Smooth muscle cell (in vitro differentiated cells): ENCODE measurements at regions not wholly inside any gene's neighbourhood (a gene's known extent, or its start where the extent isn't known, plus 50 kb on each side); places are given as distances from the start of the nearest gene placed in this dataset.

Experiments
- DNase-seq: peaks from one replicate; lab custom pipeline; 2025; ENCODE audit not compliant: unreplicated experiment; lab: John Stamatoyannopoulos, UW
- H2AFZ ChIP-seq: fragments of 200-600 bp; sonication (generic); 2 replicates; pipeline ENCODE4 v1.6.0; 2016; ENCODE audit warnings: antibody characterized with exemption, low read depth, mild to moderate bottlenecking
- H3F3A ChIP-seq: fragments of 200-600 bp; sonication (generic); 2 replicates; pipeline ENCODE4 v1.6.0; 2017; ENCODE audit warnings: antibody characterized with exemption, low read depth
- H3K27ac ChIP-seq: fragments of 200-600 bp; sonication (generic); 2 replicates; pipeline ENCODE4 v1.5.1; 2016; ENCODE audit warnings: low read depth, mild to moderate bottlenecking
- H3K27me3 ChIP-seq: fragments of 200-600 bp; sonication (generic); 2 replicates; pipeline ENCODE4 v1.6.1; 2016; ENCODE audit warnings: low read depth, mild to moderate bottlenecking
- H3K36me3 ChIP-seq: fragments of 200-600 bp; sonication (generic); 2 replicates; pipeline ENCODE4 v1.5.1; 2016; ENCODE audit warnings: low read depth
- H3K4me1 ChIP-seq: fragments of 200-600 bp; sonication (generic); 2 replicates; pipeline ENCODE4 v1.5.1; 2016; ENCODE audit warnings: low read depth
- H3K4me2 ChIP-seq: fragments of 200-600 bp; sonication (generic); 2 replicates; pipeline ENCODE4 v1.6.0; 2016; ENCODE audit warnings: mild to moderate bottlenecking
- H3K4me3 ChIP-seq: fragments of 200-600 bp; sonication (generic); 2 replicates; pipeline ENCODE4 v1.5.1; 2016; ENCODE audit warnings: mild to moderate bottlenecking
- H3K79me2 ChIP-seq: fragments of 200-600 bp; sonication (generic); 2 replicates; pipeline ENCODE4 v1.6.0; 2016; ENCODE audit warnings: low read depth, mild to moderate bottlenecking
- H3K9ac ChIP-seq: fragments of 200-600 bp; sonication (generic); 2 replicates; pipeline ENCODE4 v1.6.0; 2016; ENCODE audit warnings: low read depth
- H3K9me3 ChIP-seq: fragments of 200-600 bp; sonication (generic); replicated peaks from 2 replicates; pipeline ENCODE4 v1.5.1; 2016; ENCODE audit warnings: low read depth
- H4K20me1 ChIP-seq: fragments of 200-600 bp; sonication (generic); 2 replicates; pipeline ENCODE4 v1.6.0; 2016; ENCODE audit warnings: low read depth
- WGBS: methylation state at CpG from one replicate; pipeline ENCODE4 v1.1.7; 2016; ENCODE audit warnings: low lambda C conversion rate; 5-methylcytosine and 5-hydroxymethylcytosine counted together
- TF ChIP-seq, protein P1 (sequence below): fragments of 200-600 bp; sonication (generic); IDR thresholded peaks from 2 replicates; pipeline ENCODE4 v1.5.1; 2017; ENCODE audit warnings: borderline replicate concordance, mild to moderate bottlenecking, antibody characterized with exemption; ENCODE audit not compliant: insufficient read depth, poor library complexity, severe bottlenecking

DNA sequence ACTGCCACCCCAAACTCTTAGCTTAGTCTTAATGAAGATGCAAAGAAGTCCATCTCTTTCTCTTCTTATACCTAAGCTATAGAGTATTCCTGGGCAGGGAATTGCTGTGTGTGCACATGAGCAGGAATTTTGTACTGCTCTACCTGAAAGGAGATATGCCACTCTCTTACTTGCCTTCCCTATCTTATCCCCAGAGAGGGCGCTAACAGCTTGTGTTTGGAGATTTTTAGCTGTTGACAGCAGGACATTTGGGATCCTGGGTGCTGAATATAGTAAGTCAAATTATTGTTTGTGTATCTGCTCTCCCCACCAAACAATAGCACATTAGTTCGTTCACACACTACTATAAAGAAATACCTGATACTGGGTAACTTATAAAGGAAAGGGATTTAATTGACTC lies 159.5 kb downstream of the GABRG2 start:
- H3K4me2 ChIP-seq: no peak overlapping the region
- no peak overlapping the region for H3K9ac ChIP-seq
- H3F3A ChIP-seq: no peaks in the 10 kb centered on the region
- no peak overlapping the region for H3K27ac ChIP-seq
- no peak for DNase-seq
- no peaks in the 10 kb centered on the region for H3K79me2 ChIP-seq
- H3K9me3 ChIP-seq: no peaks in the 10 kb centered on the region
- no peaks in the 10 kb centered on the region for H4K20me1 ChIP-seq
- no peak overlapping the region for H2AFZ ChIP-seq
- WGBS: 66% methylated on average over 2 of the region's 2 CpGs
- H3K36me3 ChIP-seq: no peaks in the 10 kb centered on the region
- H3K27me3 ChIP-seq: no peaks in the 10 kb centered on the region
- TF ChIP-seq, protein P1, sequence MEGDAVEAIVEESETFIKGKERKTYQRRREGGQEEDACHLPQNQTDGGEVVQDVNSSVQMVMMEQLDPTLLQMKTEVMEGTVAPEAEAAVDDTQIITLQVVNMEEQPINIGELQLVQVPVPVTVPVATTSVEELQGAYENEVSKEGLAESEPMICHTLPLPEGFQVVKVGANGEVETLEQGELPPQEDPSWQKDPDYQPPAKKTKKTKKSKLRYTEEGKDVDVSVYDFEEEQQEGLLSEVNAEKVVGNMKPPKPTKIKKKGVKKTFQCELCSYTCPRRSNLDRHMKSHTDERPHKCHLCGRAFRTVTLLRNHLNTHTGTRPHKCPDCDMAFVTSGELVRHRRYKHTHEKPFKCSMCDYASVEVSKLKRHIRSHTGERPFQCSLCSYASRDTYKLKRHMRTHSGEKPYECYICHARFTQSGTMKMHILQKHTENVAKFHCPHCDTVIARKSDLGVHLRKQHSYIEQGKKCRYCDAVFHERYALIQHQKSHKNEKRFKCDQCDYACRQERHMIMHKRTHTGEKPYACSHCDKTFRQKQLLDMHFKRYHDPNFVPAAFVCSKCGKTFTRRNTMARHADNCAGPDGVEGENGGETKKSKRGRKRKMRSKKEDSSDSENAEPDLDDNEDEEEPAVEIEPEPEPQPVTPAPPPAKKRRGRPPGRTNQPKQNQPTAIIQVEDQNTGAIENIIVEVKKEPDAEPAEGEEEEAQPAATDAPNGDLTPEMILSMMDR: peak; percentile 11
- no peak overlapping the region for H3K4me3 ChIP-seq
- H3K4me1 ChIP-seq: no peaks in the 10 kb centered on the region

DNA sequence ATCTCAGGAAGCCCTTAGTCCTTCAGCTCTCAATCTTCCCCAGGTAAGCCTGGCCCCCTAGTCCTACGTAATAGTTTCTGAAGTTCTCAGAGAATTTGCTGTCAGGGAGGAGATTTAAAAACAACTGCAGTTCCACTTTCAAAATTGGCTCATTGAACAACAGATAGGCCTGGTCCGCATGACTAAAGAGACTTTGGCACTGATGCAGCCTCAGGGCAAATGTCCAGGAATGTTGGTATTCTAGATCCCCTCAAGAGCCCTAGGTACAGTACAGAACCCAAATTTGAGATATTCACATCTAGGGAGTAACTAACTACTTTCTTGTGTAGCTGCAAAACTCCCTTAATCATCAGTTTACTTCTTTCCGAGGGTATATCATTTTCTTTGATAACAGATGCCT lies 162.8 kb downstream of the GABRG2 start:
- DNase-seq: no peak
- 85% methylated on average over 3 of the region's 3 CpGs for WGBS
- H4K20me1 ChIP-seq: no peaks in the 10 kb centered on the region
- H3K4me3 ChIP-seq: no peak overlapping the region
- no peaks in the 10 kb centered on the region for H3F3A ChIP-seq
- no peak overlapping the region for H2AFZ ChIP-seq
- no peaks in the 10 kb centered on the region for H3K27me3 ChIP-seq
- no peaks in the 10 kb centered on the region for H3K79me2 ChIP-seq
- no peaks in the 10 kb centered on the region for H3K36me3 ChIP-seq
- H3K9me3 ChIP-seq: no peaks in the 10 kb centered on the region
- no peak overlapping the region for H3K27ac ChIP-seq
- no peaks in the 10 kb centered on the region for H3K4me1 ChIP-seq
- H3K4me2 ChIP-seq: no peak overlapping the region
- TF ChIP-seq, protein P1: no peak
- no peak overlapping the region for H3K9ac ChIP-seq

DNA sequence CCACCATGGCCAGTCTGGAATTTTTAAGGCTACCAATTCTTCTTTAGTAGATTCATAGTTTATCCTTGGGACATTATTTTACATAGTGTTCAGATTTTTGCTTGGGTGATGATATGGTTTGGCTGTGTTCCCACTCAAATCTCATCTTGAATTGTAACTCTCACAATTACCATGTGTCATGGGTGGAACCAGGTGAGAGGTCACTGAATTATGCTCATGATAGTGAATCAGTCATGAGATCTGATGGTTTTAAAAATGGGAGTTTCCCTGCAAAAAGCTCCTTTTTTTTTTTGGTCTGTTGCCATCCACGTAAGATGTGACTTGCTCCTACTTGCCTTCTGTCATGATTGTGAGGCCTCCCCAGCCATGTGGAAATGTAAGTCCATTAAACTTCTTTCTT lies 163.9 kb downstream of the GABRG2 start:
- no peaks in the 10 kb centered on the region for H4K20me1 ChIP-seq
- no peaks in the 10 kb centered on the region for H3F3A ChIP-seq
- peaks cover 2% of the 10 kb centered on the region for H3K9me3 ChIP-seq
- no peak overlapping the region for H3K27ac ChIP-seq
- H3K4me3 ChIP-seq: no peak overlapping the region
- H2AFZ ChIP-seq: no peak overlapping the region
- H3K27me3 ChIP-seq: no peaks in the 10 kb centered on the region
- no peak overlapping the region for H3K4me2 ChIP-seq
- H3K4me1 ChIP-seq: no peaks in the 10 kb centered on the region
- no peak for DNase-seq
- H3K79me2 ChIP-seq: no peaks in the 10 kb centered on the region
- H3K36me3 ChIP-seq: no peaks in the 10 kb centered on the region
- H3K9ac ChIP-seq: no peak overlapping the region
- TF ChIP-seq, protein P1: no peak
- WGBS: 88% methylated on average over 1 of the region's 1 CpG

DNA sequence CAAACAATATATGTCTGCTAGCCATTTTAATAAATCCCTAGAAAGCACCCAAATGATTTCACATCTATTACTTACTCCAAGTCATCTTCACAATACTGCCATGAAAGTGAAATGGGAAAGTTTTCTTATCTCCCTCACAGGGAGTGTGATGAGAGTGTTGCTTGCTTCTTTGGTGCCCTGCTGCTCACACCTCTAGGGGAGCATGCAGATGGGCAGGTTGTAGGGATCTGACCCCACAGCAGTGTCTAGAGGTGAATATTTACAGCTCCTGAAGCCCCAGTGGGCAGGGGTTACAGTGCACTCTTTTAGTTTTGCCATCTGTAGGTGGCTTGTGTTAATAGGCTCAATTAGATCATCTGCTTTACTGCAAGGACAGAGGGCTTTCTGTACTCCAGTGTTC lies 173.2 kb downstream of the GABRG2 start:
- Histone ChIP-seq H2AFZ (no peak overlapping the region), H3K27ac (no peak overlapping the region), H3K4me3 (no peak overlapping the region), H3K27me3 (no peaks in the 10 kb centered on the region), H3K4me2 (no peak overlapping the region), H3K9ac (no peak overlapping the region), H3K4me1 (no peaks in the 10 kb centered on the region), H3K36me3 (no peaks in the 10 kb centered on the region), H3F3A (no peaks in the 10 kb centered on the region), H3K9me3 (peaks cover 6% of the 10 kb centered on the region), H4K20me1 (no peaks in the 10 kb centered on the region), H3K79me2 (no peaks in the 10 kb centered on the region)
- TF ChIP-seq, protein P1: no peak
- no peak for DNase-seq
